Endothelial cell (in vitro differentiated cells): ENCODE measurements at regions not wholly inside any gene's neighbourhood (a gene's known extent, or its start where the extent isn't known, plus 50 kb on each side); places are given as distances from the start of the nearest gene placed in this dataset.

Experiments used
- DNase-seq: peaks from one replicate; pipeline ENCODE4 v3.0.0; 2021; ENCODE audit warnings: low spot score
- H3K27ac Mint-ChIP-seq: one replicate; pipeline ENCODE4 v1.8.0; 2021; ENCODE audit warnings: mixed read lengths, inconsistent platforms; ENCODE audit not compliant: unreplicated experiment
- H3K27me3 Mint-ChIP-seq: one replicate; pipeline ENCODE4 v1.8.0; 2021; ENCODE audit warnings: mild to moderate bottlenecking, moderate library complexity, mixed read lengths, inconsistent platforms; ENCODE audit not compliant: unreplicated experiment
- H3K36me3 Mint-ChIP-seq: one replicate; pipeline ENCODE4 v1.8.0; 2021; ENCODE audit warnings: mild to moderate bottlenecking, low read depth, mixed read lengths, inconsistent platforms; ENCODE audit not compliant: unreplicated experiment
- H3K4me1 Mint-ChIP-seq: one replicate; pipeline ENCODE4 v1.8.0; 2021; ENCODE audit warnings: mild to moderate bottlenecking, mixed read lengths, inconsistent platforms; ENCODE audit not compliant: unreplicated experiment
- H3K4me3 Mint-ChIP-seq: one replicate; pipeline ENCODE4 v1.8.0; 2021; ENCODE audit warnings: mild to moderate bottlenecking, mixed read lengths, inconsistent platforms; ENCODE audit not compliant: unreplicated experiment
- H3K9me3 Mint-ChIP-seq: one replicate; pipeline ENCODE4 v1.8.0; 2021; ENCODE audit warnings: mixed read lengths, inconsistent platforms; ENCODE audit not compliant: unreplicated experiment
- CTCF ChIP-seq: fragments of 200-600 bp; sonication (generic); IDR thresholded peaks from one replicate; pipeline ENCODE4 v1.5.0; 2021; ENCODE audit warnings: antibody characterized with exemption; ENCODE audit not compliant: unreplicated experiment

- no peaks in the 10 kb centered on the region for H3K36me3 Mint-ChIP-seq
- H3K9me3 Mint-ChIP-seq = no peaks in the 10 kb centered on the region
- H3K4me3 Mint-ChIP-seq = no peak overlapping the region
- H3K27me3 Mint-ChIP-seq = no peaks in the 10 kb centered on the region
- DNase-seq = no peak
- H3K27ac Mint-ChIP-seq = no peak overlapping the region
- no peak for TF ChIP-seq CTCF
- H3K4me1 Mint-ChIP-seq = peaks cover 8% of the 10 kb centered on the region
These were observed 510.7 kb upstream of the SULF2 start for GRCh38 chr20:48295966-48296421.

- H3K36me3 Mint-ChIP-seq = no peaks in the 10 kb centered on the region
- H3K27me3 Mint-ChIP-seq = no peaks in the 10 kb centered on the region
- H3K4me3 Mint-ChIP-seq = no peak overlapping the region
- no peak for TF ChIP-seq CTCF
- peak; percentile 18 for DNase-seq
- no peaks in the 10 kb centered on the region for H3K9me3 Mint-ChIP-seq
- H3K4me1 Mint-ChIP-seq = peaks cover 8% of the 10 kb centered on the region
- H3K27ac Mint-ChIP-seq = no peak overlapping the region
These were observed 510.2 kb upstream of the SULF2 start for GRCh38 chr20:48295445-48295903.

- Mint-ChIP-seq H3K4me1 (peaks cover 8% of the 10 kb centered on the region), H3K9me3 (no peaks in the 10 kb centered on the region), H3K36me3 (no peaks in the 10 kb centered on the region), H3K27me3 (no peaks in the 10 kb centered on the region), H3K4me3 (no peak overlapping the region), H3K27ac (no peak overlapping the region)
- DNase-seq = no peak
- TF ChIP-seq CTCF = no peak
These were observed 509.7 kb upstream of the SULF2 start for GRCh38 chr20:48294942-48295341.

- DNase-seq = no peak
- Mint-ChIP-seq H3K4me1 (peaks cover 8% of the 10 kb centered on the region), H3K9me3 (no peaks in the 10 kb centered on the region), H3K4me3 (no peak overlapping the region), H3K36me3 (no peaks in the 10 kb centered on the region), H3K27ac (no peak overlapping the region), H3K27me3 (no peaks in the 10 kb centered on the region)
- TF ChIP-seq CTCF = no peak
These were observed 508.9 kb upstream of the SULF2 start for GRCh38 chr20:48294196-48294595.

GRCh38 chr20:48293671-48294070, 508.4 kb upstream of the SULF2 start:
- Mint-ChIP-seq H3K27ac (no peak overlapping the region), H3K27me3 (no peaks in the 10 kb centered on the region), H3K4me3 (no peak overlapping the region), H3K4me1 (peaks cover 8% of the 10 kb centered on the region), H3K36me3 (no peaks in the 10 kb centered on the region), H3K9me3 (no peaks in the 10 kb centered on the region)
- no peak for DNase-seq
- no peak for TF ChIP-seq CTCF
